RCC 7860 (cell line): ENCODE measurements at regions not wholly inside any gene's neighbourhood (a gene's known extent, or its start where the extent isn't known, plus 50 kb on each side); places are given as distances from the start of the nearest gene placed in this dataset.
"Not testable (repeated sequence)": the region's sequence is repeated elsewhere in the genome, so short reads cannot be mapped to it uniquely, and the experiment has no call there.

Experiments
- DNase-seq: peaks from one replicate; pipeline ENCODE4 v3.0.0-alpha.2; 2015; ENCODE audit warnings: low spot score
- FAIRE-seq: peaks from 2 replicates; lab custom pipeline; 2012; peaks lifted over from hg19 to GRCh38; lab: Jason Lieb, UNC

GRCh38 chr3:127069814-127070440 lies 87.0 kb downstream of the PLXNA1 start:
- FAIRE-seq (no peak), DNase-seq (no peak)

GRCh38 chr3:127070776-127071175 lies 87.9 kb downstream of the PLXNA1 start:
- DNase-seq (no peak), FAIRE-seq (no peak)

GRCh38 chr3:127071597-127072001 lies 88.7 kb downstream of the PLXNA1 start:
- DNase-seq (no peak), FAIRE-seq (no peak)

- FAIRE-seq: no peak
- no peak for DNase-seq
Observed at GRCh38 chr3:127072221-127072771, 89.4 kb downstream of the PLXNA1 start.

GRCh38 chr3:127072971-127073783 lies 90.3 kb downstream of the PLXNA1 start:
- DNase-seq (no peak), FAIRE-seq (no peak)

- FAIRE-seq (no peak), DNase-seq (no peak)
Observed at GRCh38 chr3:127073941-127074820, 91.3 kb downstream of the PLXNA1 start.

- DNase-seq: peak; percentile 92
- FAIRE-seq: peak; percentile 86
Observed at GRCh38 chr3:127074900-127075360, 92.0 kb downstream of the PLXNA1 start.

- DNase-seq, FAIRE-seq: not testable (repeated sequence)
Observed at GRCh38 chr3:127076166-127076992, 93.5 kb downstream of the PLXNA1 start.

- no peak for FAIRE-seq
- no peak for DNase-seq
Observed at GRCh38 chr3:127077068-127077467, 94.2 kb downstream of the PLXNA1 start.

GRCh38 chr3:127077505-127078064 lies 94.7 kb downstream of the PLXNA1 start:
- DNase-seq (no peak), FAIRE-seq (no peak)

- DNase-seq (no peak), FAIRE-seq (no peak)
Observed at GRCh38 chr3:127078626-127079025, 95.7 kb downstream of the PLXNA1 start.

GRCh38 chr3:127079211-127079610 lies 96.3 kb downstream of the PLXNA1 start:
- DNase-seq (no peak), FAIRE-seq (no peak)

GRCh38 chr3:127081001-127081720 lies 98.2 kb downstream of the PLXNA1 start:
- FAIRE-seq: no peak
- DNase-seq: no peak

- DNase-seq (no peak), FAIRE-seq (no peak)
Observed at GRCh38 chr3:127082066-127082465, 99.2 kb downstream of the PLXNA1 start.

GRCh38 chr3:127083778-127084397 lies 101.0 kb downstream of the PLXNA1 start:
- no peak for DNase-seq
- FAIRE-seq: no peak

GRCh38 chr3:127084401-127084990 lies 101.6 kb downstream of the PLXNA1 start:
- no peak for FAIRE-seq
- DNase-seq: no peak

GRCh38 chr3:127085576-127085975 lies 102.7 kb downstream of the PLXNA1 start:
- FAIRE-seq (no peak), DNase-seq (no peak)

GRCh38 chr3:127086591-127086990 lies 103.7 kb downstream of the PLXNA1 start:
- FAIRE-seq, DNase-seq: not testable (repeated sequence)
